ENCODE measurements at regions not wholly inside any gene's neighbourhood (a gene's known extent, or its start where the extent isn't known, plus 50 kb on each side); places are given as distances from the start of the nearest gene placed in this dataset.

DNA sequence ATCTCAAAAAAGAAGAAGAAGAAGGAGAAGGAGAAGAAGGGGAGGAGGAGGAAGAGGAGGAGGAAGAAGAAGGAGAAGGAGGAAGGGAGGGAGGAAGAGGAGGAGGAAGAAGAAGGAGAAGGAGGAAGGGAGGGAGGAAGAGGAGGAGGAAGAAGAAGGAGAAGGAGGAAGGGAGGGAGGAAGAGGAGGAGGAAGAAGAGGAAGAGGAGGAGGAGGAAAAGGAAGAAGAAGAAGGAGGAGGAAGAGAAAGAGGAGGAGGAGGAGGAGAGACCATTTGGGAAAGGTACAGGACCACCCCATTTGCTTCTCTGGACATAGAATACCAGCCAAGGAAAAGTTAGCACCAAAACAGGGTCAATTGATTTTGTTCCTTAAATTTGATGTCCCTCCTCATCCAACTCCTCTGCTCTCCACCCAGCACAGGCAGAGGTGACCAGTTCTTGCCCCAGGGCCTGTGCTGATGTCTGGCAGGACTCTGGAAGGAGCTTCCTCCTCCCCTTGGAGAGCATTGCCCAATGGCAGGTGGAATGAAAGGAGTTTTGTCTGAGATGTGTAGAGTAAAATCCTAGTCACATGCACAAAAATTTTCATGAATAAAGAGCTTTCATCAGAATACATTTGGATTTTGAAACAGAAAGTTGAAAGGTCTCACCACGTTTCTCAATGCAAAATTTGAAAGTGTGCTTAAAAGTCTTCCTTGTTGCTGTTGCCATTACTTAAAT, 182.9 kb downstream of the LY86 start:
- H3K4me3 ChIP-seq (ENCODE audit: low read length), result no peak overlapping the region
- TF ChIP-seq, protein P1, sequence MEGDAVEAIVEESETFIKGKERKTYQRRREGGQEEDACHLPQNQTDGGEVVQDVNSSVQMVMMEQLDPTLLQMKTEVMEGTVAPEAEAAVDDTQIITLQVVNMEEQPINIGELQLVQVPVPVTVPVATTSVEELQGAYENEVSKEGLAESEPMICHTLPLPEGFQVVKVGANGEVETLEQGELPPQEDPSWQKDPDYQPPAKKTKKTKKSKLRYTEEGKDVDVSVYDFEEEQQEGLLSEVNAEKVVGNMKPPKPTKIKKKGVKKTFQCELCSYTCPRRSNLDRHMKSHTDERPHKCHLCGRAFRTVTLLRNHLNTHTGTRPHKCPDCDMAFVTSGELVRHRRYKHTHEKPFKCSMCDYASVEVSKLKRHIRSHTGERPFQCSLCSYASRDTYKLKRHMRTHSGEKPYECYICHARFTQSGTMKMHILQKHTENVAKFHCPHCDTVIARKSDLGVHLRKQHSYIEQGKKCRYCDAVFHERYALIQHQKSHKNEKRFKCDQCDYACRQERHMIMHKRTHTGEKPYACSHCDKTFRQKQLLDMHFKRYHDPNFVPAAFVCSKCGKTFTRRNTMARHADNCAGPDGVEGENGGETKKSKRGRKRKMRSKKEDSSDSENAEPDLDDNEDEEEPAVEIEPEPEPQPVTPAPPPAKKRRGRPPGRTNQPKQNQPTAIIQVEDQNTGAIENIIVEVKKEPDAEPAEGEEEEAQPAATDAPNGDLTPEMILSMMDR (conservative IDR thresholded peaks at IDR 0.05; ENCODE audit: low read length), result no peak
- no peak for DNase-seq (ENCODE audit: low read depth)

DNA sequence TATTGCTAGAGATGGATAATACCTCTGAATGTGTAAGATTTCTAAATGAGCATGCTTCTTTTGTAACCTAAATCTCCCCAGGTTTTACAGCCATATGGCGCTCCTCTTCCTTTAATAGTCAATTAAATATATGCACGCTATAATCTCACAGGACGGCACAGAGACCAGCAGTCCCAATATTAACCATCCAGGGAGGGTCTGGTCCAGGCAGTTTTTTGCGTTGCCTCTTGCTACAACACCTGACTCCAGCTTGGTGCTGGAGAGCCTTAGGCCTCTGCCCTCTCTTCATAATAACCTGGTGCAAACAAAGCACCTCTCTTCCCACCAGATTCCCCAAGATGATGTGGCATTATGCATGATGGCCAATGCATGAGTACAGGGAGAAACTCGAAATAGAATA, 183.4 kb downstream of the LY86 start:
- TF ChIP-seq, protein P1 (conservative IDR thresholded peaks at IDR 0.05; ENCODE audit: low read length), result no peak
- no peak for DNase-seq (ENCODE audit: low read depth)
- H3K4me3 ChIP-seq (ENCODE audit: low read length), result no peak overlapping the region

DNA sequence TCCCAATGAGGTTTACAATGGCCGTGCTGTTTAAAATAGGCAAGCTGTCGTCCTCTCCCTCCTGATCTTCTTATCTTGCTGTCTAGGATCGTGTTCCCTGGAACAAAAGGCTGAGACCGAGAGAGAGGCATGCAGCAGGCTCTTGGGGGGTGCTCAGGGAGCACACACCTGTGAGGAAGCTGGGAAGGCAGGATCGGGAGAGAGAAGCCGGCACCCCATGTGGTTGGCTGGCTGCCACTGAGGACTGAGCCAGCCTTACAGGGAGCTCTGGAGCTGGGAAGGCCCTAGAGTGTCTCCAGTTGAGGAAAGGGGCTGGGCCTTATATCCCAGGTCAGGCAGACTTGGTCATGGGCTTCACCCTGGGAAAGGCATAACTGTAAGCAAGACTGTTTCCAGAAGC, 184.2 kb downstream of the LY86 start:
- TF ChIP-seq, protein P1 (conservative IDR thresholded peaks at IDR 0.05; ENCODE audit: low read length), result no peak
- no peak overlapping the region for H3K4me3 ChIP-seq (ENCODE audit: low read length)
- no peak for DNase-seq (ENCODE audit: low read depth)

DNA sequence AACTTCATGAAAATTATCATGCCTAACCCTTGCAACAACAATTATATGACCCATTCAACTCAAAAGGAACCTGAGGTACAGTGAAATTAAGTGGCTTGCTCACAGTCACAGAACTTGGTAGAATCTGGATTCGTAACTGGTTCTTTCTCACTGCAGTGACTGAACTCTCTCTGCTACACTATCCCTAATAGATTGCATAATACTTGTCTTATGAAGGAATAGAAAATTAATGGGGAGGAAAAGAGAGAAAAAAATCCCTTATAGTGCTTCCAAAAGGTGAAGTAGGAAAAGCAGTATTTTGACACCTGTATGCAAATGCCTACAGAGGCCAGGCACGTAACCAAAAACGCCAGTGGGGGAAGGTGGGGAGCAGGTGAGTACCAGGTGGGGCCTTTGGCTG, 186.6 kb downstream of the LY86 start:
- DNase-seq (ENCODE audit: low read depth), result no peak
- TF ChIP-seq, protein P1 (conservative IDR thresholded peaks at IDR 0.05; ENCODE audit: low read length), result no peak
- H3K4me3 ChIP-seq (ENCODE audit: low read length), result no peak overlapping the region

GRCh38 chr6:6780231-6780630, 191.7 kb downstream of the LY86 start:
- no peak for DNase-seq (ENCODE audit: low read depth)
- no peak overlapping the region for H3K4me3 ChIP-seq (ENCODE audit: low read length)
- TF ChIP-seq, protein P1 (conservative IDR thresholded peaks at IDR 0.05; ENCODE audit: low read length), result no peak

DNA sequence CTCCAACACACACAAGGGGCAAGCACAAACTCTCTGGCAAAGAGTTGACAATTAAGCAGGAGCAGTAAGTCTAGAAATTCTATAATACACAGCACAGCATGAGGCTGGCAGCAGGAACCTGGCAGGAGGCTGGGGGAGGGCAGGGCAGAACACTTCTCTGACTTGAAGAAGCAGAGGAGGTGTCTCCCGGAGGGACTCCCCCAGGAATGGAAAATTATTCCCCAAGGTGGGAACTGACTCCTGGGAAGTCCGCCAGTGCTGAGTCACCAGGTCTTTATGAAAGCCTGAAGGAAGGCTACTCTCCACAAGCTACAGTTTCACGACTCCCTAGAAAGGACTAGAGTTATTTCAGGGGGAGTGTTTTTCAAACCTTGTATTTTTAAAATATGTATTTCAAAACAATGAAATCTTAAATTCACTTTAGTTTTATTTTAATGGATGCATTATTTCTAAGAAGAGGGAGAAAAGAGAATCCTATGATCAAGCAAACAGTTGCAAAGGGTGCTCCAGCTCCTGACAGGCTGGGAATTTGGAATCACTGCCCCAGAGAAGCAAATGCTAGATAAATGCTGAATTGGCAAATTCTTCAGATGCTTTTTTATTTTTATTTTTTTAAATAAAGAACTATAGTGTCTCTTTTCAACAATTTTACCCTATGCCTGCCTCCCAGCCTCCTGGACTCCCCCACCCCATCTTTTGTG, 192.8 kb downstream of the LY86 start:
- TF ChIP-seq, protein P1 (conservative IDR thresholded peaks at IDR 0.05; ENCODE audit: low read length), result no peak
- H3K4me3 ChIP-seq (ENCODE audit: low read length), result no peak overlapping the region
- DNase-seq (ENCODE audit: low read depth), result peak; percentile 67

DNA sequence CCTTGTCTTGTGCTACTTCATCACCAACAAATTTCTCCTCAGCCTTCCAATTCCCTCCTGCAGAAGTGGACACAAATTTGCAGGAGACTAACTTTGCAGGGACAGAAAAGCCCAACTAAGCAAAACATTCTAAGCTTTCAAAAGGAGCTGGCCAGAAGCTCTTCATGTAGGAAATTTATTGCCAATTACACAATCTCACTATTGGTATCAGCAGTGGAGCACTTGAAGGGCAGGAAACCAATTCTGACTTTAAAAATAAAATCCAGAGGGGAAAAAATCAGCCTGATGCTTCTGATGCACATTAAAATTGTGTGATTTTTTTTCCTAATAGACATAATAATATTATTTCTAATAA, 193.3 kb downstream of the LY86 start:
- no peak overlapping the region for H3K4me3 ChIP-seq (ENCODE audit: low read length)
- TF ChIP-seq, protein P1 (conservative IDR thresholded peaks at IDR 0.05; ENCODE audit: low read length), result no peak
- DNase-seq (ENCODE audit: low read depth), result peak; percentile 3

All from AG10803 (cell line).